ENCODE measurements at regions not wholly inside any gene's neighbourhood (a gene's known extent, or its start where the extent isn't known, plus 50 kb on each side); places are given as distances from the start of the nearest gene placed in this dataset.

GRCh38 chr2:67041051-67041450 lies 356.1 kb upstream of the ETAA1 start:
- intact Hi-C loops (cut with DNase I) = no loop called here
- H3K27me3 ChIP-seq = no peaks in the 10 kb centered on the region
- no peak for ATAC-seq
- TF ChIP-seq CTCF (IDR thresholded peaks at IDR 0.05) = no peak
- no peak for DNase-seq
- no peak overlapping the region for H3K4me3 ChIP-seq
- H3K4me1 ChIP-seq = no peaks in the 10 kb centered on the region
- H3K9me3 ChIP-seq = no peaks in the 10 kb centered on the region
- H3K36me3 ChIP-seq = no peaks in the 10 kb centered on the region
- no peak overlapping the region for H3K27ac ChIP-seq
- WGBS, 2 donors = 17 to 32% methylated on average over 1 of the region's 1 CpG

DNA sequence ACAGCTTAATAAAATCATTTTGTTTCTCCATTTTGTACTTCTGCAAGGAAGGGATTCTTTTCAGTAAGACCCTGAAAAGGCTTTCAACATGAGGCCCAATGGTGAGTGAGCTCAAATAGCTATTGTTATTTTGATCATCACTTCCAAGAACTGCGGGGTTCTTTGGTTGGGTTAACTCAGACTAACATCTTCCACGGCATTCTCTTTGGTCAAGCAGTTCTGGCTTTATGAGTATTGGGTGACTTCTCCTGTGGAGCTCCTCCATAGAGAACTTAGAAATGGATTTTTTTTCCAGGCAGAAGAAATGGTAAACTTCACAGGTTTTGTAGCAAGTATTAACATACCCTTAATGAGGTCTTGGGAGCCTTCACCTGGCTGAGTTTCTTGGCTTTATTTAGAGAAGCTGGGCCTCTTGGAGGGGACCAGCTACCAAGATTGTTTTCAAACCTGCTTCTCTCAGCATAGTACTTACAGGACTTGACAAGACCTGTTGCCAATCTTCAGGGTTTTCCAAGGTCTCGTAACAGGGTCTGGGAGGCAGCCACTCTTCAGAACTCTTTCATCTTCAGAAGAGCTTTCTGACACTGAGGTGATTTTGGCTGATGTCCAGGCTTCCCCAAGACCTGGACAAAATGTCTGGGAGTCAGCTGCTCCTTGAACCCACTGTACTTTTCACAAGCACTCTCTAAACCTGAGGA lies 353.2 kb upstream of the ETAA1 start:
- H3K27ac ChIP-seq = no peak overlapping the region
- intact Hi-C loops (cut with DNase I) = no loop called here
- ATAC-seq (no peak), DNase-seq (no peak)
- TF ChIP-seq CTCF (IDR thresholded peaks at IDR 0.05) = no peak
- 86% methylated on average over 3 of the region's 3 CpGs for WGBS, 2 donors
- no peaks in the 10 kb centered on the region for H3K9me3 ChIP-seq
- no peaks in the 10 kb centered on the region for H3K27me3 ChIP-seq
- H3K4me1 ChIP-seq = no peaks in the 10 kb centered on the region
- H3K4me3 ChIP-seq = no peak overlapping the region
- no peaks in the 10 kb centered on the region for H3K36me3 ChIP-seq

DNA sequence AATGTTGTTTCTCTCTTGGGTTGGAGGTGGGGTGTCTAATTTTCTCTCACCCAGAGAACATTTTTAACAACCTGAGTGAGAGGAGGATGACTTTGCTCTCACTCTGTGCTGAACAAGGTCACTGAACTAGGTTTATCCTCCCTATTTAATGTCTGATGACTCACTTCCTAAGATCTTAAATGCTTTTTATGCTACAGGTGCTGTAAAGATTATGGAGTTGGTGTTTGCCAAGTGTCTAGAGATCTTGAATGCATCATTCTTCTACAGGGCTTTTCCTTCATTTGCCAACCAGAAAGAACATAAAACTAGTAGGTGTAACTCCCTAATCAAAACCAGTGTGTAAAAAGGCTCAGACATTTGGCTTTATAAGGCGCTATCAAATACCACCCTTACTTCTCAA lies 350.5 kb upstream of the ETAA1 start:
- H3K4me3 ChIP-seq = no peak overlapping the region
- 90 to 92% methylated on average over 1 of the region's 1 CpG for WGBS, 2 donors
- DNase-seq (no peak), ATAC-seq (no peak)
- peaks cover 0 to 3% (median 0%) of the 10 kb centered on the region in 7 donors for H3K27me3 ChIP-seq
- no peaks in the 10 kb centered on the region for H3K36me3 ChIP-seq
- H3K9me3 ChIP-seq = no peaks in the 10 kb centered on the region
- no peak for TF ChIP-seq CTCF (IDR thresholded peaks at IDR 0.05)
- no peaks in the 10 kb centered on the region for H3K4me1 ChIP-seq
- H3K27ac ChIP-seq = no peak overlapping the region
- intact Hi-C loops (cut with DNase I) = no loop called here

DNA sequence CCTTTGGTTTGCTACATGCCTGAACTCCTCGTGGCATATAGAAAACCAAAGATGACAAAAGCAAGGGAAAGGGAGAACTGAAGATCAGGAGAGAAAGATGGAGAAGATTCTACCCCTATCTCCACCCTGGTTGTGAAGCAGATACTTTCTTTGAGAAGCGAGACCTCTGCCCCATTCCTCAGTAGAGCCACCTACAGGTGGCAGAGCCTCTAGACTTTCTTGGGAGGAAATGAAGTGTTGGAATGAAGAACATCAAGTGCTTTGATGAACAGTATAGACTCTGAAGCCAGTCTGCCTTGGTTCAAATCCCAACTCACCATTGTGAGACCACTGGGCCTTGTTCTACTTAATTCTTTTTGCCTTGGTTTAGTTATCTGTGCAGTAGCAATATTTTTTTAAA lies 348.8 kb upstream of the ETAA1 start:
- no peak for ATAC-seq
- 82 to 86% methylated on average over 2 of the region's 2 CpGs for WGBS, 2 donors
- no peaks in the 10 kb centered on the region for H3K4me1 ChIP-seq
- no peak for TF ChIP-seq CTCF (IDR thresholded peaks at IDR 0.05)
- no peaks in the 10 kb centered on the region for H3K36me3 ChIP-seq
- intact Hi-C loops (cut with DNase I) = no loop called here
- H3K27ac ChIP-seq = no peak overlapping the region
- DNase-seq = no peak
- no peak overlapping the region for H3K4me3 ChIP-seq
- H3K27me3 ChIP-seq = peaks cover 0 to 3% (median 0%) of the 10 kb centered on the region in 7 donors
- H3K9me3 ChIP-seq = no peaks in the 10 kb centered on the region
